Activated naive CD8-positive, alpha-beta T cell treated with anti-CD3 and anti-CD28 coated beads, Interleukin-2, amount 50 U/mL, for 24 hours (primary cell): ENCODE measurements at regions not wholly inside any gene's neighbourhood (a gene's known extent, or its start where the extent isn't known, plus 50 kb on each side); places are given as distances from the start of the nearest gene placed in this dataset.

Source experiments
- ATAC-seq: fragments of 150-1000 bp; cut with Tn5 transposase; one replicate; pipeline ENCODE4 v1.10.0; 2021
- DNase-seq: peaks from one replicate; pipeline ENCODE4 v3.0.0; 2021
- H3K27ac Mint-ChIP-seq: one replicate; pipeline ENCODE4 v1.8.0; 2021; ENCODE audit warnings: mild to moderate bottlenecking, mixed read lengths
- H3K27me3 Mint-ChIP-seq: one replicate; pipeline ENCODE4 v1.8.0; 2021; ENCODE audit warnings: mixed read lengths
- H3K36me3 Mint-ChIP-seq: one replicate; pipeline ENCODE4 v1.8.0; 2021; ENCODE audit warnings: low read depth, mixed read lengths
- H3K4me1 Mint-ChIP-seq: one replicate; pipeline ENCODE4 v1.8.0; 2021; ENCODE audit warnings: mixed read lengths
- H3K4me3 Mint-ChIP-seq: one replicate; pipeline ENCODE4 v1.8.0; 2021; ENCODE audit warnings: mild to moderate bottlenecking, moderate library complexity, mixed read lengths
- H3K9me3 Mint-ChIP-seq: one replicate; pipeline ENCODE4 v1.8.0; 2021; ENCODE audit warnings: mixed read lengths

GRCh38 chr6:26311012-26311384, 54.0 kb upstream of the BTN3A2 start:
- peaks cover 56% of the 10 kb centered on the region for H3K4me1 Mint-ChIP-seq
- H3K4me3 Mint-ChIP-seq = peak overlapping the region; percentile 53
- no peaks in the 10 kb centered on the region for H3K9me3 Mint-ChIP-seq
- H3K27me3 Mint-ChIP-seq = peaks cover 11% of the 10 kb centered on the region
- H3K36me3 Mint-ChIP-seq = peaks cover 6% of the 10 kb centered on the region
- ATAC-seq (peak; percentile 15), DNase-seq (peak; percentile 61)
- peak overlapping the region; percentile 93 for H3K27ac Mint-ChIP-seq

DNA sequence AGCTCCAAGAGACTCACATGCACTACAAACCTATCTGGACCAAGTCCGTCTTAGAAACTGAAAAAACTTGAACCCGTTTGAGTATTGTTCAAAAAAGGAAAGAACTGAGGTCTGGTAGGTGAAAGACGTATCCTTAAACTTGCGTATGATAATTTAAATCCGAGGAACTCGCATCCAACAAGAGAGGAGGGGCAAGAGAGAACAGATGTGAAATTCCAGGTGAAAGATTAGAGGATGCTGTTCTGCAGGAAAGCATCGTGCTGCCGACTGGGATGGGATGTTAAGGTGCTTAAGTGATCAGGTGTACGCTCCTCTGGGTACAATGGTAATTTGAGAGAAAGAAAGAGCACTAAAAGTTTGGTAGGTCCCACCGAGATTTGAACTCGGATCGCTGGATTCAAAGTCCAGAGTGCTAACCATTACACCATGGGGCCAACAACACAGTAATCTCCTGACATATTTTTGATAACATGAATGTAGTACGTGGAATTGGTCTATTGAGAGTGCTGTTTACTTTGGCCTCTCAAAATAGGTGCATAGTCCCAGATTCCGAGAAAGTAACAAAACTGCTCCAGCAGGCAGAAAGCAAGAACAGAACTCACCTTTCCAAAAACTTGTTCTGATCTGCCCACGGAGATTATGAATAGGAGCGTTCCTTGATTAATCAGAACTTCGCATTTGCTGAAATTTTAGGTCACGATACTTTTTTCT, 53.5 kb upstream of the BTN3A2 start:
- DNase-seq = peak; percentile 59
- H3K27ac Mint-ChIP-seq = peak overlapping the region; percentile 93
- peak; percentile 48 for ATAC-seq
- peaks cover 6% of the 10 kb centered on the region for H3K36me3 Mint-ChIP-seq
- H3K9me3 Mint-ChIP-seq = no peaks in the 10 kb centered on the region
- H3K27me3 Mint-ChIP-seq = peaks cover 11% of the 10 kb centered on the region
- peak overlapping the region; percentile 85 for H3K4me3 Mint-ChIP-seq
- H3K4me1 Mint-ChIP-seq = peaks cover 56% of the 10 kb centered on the region

DNA sequence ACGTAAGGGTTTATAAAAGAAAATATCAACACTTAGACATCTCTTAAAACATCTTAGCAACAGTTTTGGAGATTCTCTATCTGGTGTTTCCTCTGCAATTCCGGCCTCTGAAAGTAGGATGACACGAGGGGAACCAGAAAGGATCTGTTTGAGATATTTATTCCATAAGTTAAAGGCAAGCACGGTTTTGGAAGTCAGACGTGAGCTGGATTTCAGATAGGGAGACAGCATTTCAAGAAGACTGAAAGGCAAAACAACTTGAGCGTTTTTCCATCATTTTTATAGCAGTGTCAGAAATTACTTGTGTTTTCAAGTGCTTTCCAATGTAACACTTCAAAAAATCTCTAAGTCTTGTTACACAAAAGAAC, 52.9 kb upstream of the BTN3A2 start:
- Mint-ChIP-seq H3K27me3 (peaks cover 11% of the 10 kb centered on the region), H3K9me3 (no peaks in the 10 kb centered on the region), H3K4me1 (peaks cover 56% of the 10 kb centered on the region), H3K4me3 (peak overlapping the region; percentile 85), H3K27ac (peak overlapping the region; percentile 93), H3K36me3 (peaks cover 6% of the 10 kb centered on the region)
- DNase-seq = no peak
- no peak for ATAC-seq

DNA sequence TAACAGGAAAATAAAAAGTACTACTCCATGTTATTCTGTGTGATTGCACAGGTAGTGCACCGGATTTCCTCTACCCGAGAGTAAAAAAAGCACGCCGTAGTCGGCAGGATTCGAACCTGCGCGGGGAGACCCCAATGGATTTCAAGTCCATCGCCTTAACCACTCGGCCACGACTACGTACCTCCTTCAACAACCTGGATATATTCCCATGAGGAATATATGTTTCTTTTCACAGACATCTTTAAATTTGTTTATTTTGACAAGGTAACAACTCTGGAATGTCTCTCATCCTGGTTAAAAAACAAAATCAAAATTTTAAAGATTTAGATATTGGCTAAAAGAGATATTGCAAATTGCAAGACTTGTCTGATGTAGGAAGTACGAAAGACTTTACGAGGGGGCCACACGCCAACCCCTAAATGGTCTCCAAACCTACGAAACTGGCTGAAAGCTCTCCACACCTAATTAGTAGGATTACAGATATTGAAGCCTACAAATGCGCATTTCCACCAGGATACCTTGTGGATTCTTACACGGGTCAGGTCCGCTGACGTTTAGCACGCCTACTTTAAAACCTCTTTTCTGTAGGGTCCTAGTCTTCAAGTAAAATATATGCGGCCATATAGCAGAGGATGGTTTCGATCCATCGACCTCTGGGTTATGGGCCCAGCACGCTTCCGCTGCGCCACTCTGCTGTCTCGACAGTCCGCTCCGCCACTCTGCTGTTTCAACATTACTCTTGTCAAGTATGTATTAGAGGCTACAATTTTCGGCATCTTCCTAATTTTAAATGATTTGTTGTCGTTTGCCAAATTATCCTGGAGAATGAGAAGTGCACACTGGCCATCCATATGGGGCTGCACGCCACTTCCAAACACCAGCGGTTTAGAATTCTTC, 52.2 kb upstream of the BTN3A2 start:
- H3K36me3 Mint-ChIP-seq = peaks cover 6% of the 10 kb centered on the region
- ATAC-seq = peak; percentile 82
- H3K4me3 Mint-ChIP-seq = peak overlapping the region; percentile 85
- peaks cover 11% of the 10 kb centered on the region for H3K27me3 Mint-ChIP-seq
- H3K27ac Mint-ChIP-seq = peak overlapping the region; percentile 93
- peak; percentile 86 for DNase-seq
- no peaks in the 10 kb centered on the region for H3K9me3 Mint-ChIP-seq
- peaks cover 52% of the 10 kb centered on the region for H3K4me1 Mint-ChIP-seq
